LoVo (cell line): ENCODE measurements at regions not wholly inside any gene's neighbourhood (a gene's known extent, or its start where the extent isn't known, plus 50 kb on each side); places are given as distances from the start of the nearest gene placed in this dataset.
A peak's percentile ranks its signal among the peaks of the same experiment; 100 is the strongest.
"Not testable (repeated sequence)": the region's sequence is repeated elsewhere in the genome, so short reads cannot be mapped to it uniquely, and the experiment has no call there.

Experiments used
- DNase-seq: peaks from one replicate; pipeline ENCODE4 v3.0.0-alpha.2; 2016; ENCODE audit warnings: low spot score

DNA sequence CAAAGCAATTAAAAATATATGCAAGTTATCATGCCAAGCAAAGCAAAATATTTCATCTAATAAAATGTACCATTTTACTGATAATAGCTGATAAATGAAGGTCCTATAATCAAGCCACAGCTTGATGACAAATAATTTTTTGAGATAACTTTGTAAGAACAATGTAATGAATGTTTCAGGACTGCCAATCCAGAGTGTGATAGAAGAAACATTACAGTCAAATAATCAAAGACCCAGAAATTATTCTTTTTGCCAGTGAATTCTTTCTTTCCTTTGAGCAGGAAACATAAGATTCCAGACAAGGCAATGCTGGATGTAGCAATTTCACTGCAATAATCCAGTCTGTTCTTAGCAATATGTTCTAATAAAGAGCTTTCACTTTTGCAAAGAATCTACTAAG, 556.1 kb downstream of the PLOD2 start:
- DNase-seq: no peak

DNA sequence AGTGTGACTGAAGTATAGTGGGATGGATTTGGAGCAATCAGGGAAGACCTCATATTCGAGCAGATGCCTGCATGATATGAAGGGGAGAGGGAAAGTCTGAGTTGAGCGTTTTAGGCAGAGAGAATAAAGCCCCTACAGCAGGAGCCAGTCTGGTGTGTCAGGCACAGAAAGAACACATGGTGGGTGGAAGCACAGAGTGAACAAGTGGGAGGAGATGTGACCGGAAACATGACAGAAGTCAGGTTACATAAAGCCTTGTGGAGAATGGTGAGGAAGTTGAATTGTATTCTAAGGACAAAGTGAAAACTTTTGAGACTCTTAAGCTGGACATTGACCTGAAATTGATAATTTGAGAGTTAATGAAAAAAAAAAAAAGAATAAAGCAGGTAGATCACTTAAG, 541.0 kb downstream of the PLOD2 start:
- no peak for DNase-seq

DNA sequence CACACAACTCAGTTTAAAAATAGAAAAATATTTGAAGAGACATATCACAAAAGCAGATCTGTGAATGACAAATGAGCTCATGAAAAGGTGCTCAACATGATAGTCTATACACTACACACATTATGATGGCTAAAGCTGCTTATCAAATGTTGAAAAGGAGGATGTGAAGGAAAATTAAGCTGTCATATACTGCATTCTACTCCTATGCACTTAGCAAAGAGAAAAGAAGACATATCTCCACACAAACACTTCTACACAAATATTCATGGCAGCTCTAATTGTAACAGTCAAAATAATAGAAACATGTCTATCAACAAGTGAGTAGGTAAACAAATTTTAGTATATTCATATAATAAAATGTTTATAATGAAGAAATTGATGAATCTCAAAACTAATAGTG, 540.5 kb downstream of the PLOD2 start:
- no peak for DNase-seq

DNA sequence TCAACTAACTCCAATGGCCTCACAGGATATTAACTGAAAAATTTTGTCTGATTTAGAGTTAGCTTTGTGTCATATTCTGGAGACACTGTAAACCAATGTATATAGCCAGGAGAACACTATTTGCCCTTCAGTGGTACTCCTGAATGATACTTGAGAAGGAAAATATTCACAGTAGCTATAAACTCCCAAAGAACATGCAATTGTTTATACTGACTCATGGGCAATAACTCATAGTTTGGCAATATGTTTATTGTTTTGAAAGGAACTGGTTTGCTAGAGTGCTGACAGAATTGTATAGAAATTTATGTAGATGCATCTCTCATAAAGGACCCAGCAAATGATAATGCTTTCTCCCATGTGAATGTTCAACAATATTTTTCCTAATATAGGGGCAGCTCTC, 537.6 kb downstream of the PLOD2 start:
- no peak for DNase-seq

DNA sequence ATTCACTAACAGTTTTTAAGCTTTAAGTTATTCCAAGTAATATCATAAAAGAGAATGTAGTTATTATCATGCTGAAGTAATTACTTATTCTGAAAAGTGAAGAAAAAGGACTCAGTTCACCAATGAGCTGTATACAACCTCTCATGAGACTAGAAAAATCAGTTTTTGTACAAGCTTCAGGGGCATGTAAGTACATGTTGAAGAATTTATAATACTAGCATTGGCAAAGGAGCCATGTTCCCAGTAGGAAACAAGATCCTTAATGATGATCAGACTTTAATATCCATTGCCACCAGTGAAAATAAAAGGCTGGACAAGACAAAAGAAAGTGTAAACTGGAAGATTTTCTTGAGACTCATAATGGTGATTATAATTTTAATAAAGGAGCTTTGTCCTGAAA, 532.8 kb downstream of the PLOD2 start:
- DNase-seq: no peak

DNA sequence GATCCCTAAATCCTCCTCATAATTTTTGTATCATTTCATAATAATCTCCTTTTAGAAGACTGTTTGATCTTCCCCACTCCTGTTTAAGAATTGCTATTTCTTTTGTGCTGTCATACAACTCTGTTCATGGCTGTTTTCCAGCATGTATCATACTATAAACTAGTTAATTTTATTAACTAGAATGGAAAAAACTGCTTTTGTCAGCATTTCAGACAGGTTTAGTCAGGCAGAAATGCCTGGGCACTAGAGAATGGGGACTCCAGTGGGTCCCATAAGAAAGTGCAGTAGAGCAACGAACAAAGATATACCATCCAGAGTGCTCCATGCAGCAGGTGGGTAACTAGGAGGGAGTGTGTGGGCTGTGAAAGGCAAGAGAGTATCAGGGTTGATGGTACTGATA, 523.9 kb downstream of the PLOD2 start:
- DNase-seq: no peak

DNA sequence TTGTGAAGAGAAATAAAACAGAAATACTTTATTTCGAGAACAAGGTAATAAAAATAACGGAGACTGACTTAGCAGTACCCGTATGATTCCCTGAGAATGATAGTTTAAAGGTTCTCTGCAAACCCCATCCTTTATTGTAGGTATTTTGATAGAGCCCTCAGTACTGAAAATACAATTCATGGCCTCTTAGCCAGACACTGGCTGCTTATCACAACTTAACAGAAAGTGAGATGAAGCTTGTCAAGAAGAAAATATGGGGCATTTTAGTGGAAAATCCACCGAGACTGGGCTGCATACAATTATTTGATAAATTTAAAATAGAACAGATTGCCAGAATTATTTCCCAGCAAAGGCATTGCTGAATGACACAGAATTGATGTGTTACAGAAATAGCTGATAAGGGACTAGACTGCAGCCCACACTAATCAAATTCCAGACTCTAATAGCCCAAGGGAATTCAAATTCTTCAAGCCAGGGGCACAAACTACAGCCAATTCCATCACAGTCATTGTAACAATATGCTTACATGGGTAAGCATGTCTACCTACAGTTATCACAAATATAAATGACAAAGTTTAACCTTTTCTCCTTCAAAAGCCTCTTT, 521.9 kb downstream of the PLOD2 start:
- no peak for DNase-seq

DNA sequence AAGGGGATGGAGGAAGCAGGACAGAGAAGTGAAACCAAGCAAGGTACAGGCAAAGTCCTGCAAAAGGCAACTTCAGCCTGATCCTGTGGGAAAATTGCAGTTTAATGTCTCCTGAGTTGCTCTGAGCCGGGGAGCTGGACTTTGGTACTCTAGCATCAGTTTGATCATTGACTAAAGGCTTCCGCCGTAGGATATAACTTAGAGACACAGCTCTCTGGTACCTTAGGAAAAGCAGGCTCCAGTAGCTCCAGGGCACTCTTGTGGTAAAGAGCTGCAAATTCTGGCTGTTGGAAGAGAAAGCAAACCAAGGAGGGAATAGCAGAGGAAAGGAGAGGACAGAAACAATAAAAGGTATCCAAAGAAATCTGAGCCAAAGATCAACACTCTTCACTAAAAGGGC, 521.1 kb downstream of the PLOD2 start:
- DNase-seq: no peak

DNA sequence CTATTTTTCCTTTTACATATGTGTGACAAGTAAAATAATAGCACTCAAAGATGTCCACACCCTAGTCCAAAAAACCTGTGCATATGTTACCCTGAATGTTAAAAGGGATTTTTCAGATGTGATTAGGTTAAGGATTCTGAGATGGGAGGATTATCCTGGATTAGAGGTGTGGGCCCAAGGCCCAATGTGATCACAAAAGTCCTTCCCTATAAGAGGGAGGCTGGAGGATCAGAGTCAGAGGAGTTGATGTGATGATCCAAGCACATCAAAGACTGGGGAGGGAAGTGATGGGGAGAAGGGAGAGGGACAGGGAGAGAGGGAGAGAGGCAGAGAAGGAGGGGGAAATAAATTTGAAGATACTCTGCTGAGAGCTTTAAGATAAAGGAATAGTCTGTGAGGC, 512.6 kb downstream of the PLOD2 start:
- no peak for DNase-seq

DNA sequence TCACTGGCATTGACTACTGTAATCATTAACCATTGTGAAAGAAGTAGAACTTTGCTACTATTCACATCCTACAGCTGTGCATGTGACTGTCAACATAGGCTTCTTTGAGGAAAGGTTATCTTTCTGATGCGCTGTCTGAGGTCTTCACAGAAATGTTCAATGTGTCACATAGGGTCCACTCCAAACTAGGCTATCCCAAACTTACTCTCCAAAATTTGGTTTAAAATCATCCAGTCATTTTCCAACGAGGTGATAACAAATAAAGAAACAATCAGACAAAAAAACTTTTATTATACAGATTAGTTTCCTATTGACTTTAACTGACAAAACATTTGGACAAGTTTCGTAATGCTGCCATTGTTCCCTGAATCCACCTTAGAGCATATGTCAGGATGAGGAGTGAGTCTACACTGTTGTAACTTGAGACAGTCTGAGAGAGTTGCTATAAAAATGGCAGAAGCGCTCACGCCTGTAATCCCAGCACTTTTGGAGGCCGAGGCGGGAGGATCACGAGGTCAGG, 511.6 kb downstream of the PLOD2 start:
- no peak for DNase-seq

DNA sequence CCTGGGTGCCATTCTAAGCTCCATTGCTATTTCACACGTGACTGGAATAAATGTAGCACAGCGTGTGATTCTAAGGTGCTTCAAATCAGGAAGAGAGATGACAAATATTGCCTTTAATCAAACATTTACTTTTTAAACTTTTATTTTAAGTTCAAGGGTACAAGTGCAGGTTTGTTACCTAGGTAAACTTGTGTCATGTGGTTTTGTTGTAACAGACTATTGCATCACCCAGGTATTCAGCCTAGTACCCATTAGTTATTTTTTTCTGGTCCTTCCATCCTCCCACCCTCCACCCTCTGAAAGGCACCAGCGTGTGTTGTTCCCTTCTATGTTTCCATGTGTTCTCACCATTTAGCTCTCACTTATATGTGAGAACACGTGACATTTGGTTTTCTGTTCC, 510.8 kb downstream of the PLOD2 start:
- DNase-seq: no peak

DNA sequence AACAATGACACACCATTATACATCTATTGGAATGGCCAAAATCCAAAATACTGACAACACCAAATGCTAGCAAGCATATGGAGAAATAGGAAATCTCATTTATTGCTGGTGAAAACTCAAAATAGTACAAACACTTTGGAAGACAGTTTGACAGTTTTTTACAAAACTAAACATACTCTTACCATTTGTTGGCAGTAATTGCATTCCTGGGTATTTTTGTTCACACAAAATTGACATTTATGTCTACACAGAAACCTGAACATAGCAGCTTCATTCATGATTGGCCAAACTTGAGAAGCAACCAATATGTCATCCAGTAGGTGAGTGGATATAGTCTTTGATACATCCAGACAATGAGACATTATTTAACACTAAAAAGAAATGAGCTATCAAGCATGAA, 489.9 kb downstream of the PLOD2 start:
- DNase-seq: no peak

DNA sequence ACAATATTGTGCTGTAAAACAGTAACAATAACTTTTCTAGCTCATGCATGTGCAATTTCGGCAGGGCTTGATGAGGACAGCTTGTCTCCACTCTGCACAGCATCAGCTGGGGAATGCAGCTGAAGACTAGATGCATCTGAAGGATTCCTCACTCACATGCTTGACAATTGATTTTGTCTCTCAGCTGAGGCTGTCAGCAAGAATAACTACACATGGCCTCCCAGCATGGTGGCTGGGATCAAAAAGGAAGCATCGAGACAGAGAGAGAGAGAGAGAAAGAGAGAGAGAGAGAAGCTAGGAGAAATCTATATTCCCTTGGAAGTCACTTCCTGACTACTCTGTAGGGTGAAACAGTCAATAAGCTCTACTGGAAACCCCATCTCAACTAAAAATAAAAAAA, 487.1 kb downstream of the PLOD2 start:
- no peak for DNase-seq

DNA sequence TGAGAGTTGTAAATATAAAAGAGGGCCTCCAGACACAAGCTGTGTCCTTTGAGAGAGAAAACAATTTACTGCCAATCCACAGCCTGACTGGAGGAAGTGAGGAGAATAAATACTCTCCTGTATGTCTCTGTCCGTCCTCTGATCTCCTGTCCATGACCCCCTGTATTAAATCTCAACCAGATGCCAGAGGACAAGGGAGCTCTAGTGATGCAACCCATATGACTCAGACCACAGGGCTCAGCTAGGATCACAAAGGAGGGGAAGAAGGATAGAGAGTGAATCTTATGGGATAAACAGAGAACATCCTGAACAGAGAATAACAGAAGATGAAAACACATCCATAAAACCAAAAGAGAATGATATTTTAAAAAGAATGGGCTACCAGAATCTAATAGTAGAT, 482.6 kb downstream of the PLOD2 start:
- DNase-seq: no peak

DNA sequence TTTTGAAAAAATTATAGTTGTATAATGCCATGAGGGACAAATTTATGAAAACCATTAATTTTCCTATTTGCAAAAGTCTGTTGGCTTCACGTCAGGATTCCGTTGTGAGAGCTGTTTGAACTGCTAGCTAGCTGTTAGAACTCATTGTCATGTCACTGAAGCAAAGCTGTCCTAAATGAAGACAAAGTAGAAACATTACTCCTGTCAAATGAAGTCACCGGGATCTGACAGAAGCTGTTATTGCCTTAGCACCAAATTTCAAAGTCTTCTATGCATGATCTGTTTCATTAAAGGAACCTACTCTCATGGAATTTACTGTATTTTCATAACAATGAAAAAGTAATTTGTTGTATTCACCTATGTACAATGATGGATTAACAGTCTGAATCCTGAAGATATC, 479.8 kb downstream of the PLOD2 start:
- no peak for DNase-seq

DNA sequence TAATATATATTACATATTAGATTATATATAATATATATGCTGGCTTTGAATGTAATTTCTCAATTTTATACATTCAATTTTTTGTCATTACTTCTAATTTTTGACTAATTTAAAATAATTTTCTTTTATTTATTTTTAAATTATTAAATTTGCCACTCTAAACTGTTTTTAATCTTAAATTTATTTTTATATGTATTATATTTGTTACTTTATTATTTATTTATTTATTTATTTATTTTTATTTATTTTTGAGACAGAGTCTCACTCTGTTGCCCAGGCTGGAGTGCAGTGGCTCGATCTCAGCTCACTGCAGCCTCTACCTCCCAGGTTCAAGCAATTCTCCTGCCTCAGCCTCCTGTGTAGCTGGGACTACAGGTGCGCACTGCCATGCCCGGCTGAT, 473.0 kb downstream of the PLOD2 start:
- not testable (repeated sequence) for DNase-seq

DNA sequence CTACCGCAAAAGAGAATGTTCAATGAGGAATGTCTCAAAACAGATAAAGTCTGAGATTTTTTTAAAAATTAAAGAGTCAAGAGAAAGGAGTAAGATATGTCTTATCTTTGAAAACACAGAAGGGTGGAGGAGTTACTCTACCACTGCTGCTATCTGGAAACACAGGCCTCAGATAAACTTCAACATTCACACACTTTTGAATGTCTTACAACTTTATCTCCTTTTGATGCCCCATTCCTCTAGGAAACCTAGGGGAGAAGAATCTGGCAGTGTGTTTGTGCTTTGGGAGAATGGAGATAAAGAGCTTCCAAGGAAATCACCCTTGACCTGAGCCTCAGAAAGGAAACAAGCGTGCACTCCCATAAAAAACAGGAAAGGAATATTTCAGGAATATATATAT, 468.2 kb downstream of the PLOD2 start:
- no peak for DNase-seq

DNA sequence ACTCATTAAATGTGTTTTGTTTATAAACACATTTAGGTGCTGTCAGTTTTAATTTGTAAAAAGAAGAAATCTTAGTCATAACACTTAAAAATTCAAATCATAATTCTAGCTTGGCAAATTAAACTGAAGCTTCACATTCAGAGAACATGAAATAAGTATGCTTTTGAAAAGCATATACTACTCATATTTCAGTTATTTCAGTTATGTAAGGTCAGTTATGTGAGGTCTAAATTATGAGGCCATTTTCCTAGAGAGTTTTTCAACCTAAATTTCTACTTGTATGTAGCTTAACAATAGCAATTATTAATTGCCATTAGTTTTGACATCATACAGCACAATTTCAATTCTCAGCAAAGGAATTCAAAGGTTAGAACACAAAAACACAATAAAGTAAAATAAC, 465.0 kb downstream of the PLOD2 start:
- DNase-seq: no peak

DNA sequence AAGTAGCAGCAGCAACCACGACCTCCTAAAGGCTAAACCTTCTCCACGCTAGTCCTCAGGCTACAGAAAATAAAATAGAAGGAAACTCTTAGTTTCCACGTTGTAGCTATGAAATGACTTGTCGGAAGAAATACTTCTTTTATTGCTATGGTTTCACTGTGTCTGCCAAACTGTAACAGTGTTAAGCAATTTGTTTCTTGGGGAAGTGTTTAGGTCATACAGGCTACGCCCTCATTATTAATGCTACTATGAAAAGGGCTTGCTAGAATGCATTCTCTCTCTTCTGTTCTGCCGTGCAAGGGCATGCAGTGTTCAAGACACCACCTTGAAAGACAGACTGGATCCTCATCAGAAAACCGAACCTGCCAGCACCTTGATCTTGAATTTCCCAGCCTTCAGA, 462.7 kb downstream of the PLOD2 start:
- no peak for DNase-seq

DNA sequence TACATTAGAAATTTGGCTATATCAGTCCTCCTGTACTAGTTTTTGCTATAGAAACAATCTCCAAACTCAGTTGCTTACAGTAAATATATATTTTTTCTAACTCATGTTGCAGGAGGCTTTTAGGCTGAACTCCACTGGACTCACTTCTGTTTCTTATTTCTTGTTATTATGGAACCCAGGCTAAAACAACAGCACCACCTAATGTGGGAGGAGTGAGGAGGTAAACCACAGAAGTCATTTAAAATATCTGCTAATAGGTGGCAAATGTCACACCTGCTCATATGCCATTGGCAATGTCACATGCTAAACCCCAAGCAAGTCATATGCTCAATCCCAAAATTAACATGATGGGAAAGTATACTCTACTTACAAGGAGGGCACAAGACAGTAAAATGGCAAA, 462.2 kb downstream of the PLOD2 start:
- DNase-seq: no peak

DNA sequence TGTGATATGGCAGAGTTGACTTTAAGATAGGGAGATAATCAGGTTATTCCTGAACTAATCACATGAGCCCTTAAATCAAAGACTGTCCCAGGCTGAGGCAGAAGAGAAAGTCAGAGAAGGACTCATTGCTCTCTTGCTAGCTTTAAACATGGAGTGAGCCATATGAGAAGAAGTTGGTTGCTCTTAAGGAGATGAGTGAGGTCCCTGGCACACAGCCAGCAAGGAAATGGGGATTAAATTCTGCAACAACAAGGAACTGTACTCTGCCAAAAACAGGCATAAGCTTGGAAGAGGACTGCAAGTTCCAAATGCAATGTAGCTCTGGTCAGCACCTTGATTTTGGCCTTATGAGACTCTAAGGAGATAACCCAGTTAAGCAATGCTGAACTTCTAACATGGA, 457.0 kb downstream of the PLOD2 start:
- peak; percentile 16 for DNase-seq

DNA sequence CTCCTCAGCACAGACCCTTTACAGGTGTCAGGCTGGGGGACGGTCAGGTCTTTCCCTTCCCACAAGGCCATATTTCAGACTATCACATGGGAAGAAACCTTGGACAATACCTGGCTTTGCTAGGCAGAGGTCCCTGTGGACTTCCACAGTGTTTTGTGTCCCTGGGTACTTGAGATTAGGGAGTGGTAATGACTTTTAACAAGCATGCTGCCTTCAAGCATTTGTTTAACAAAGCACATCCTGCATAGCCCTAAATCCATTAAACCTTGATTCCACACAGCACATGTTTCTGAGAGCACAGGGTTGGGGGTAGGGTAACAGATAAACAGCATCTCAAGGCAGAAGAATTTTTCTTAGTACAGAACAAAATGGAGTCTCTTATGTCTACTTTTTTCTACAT, 451.2 kb downstream of the PLOD2 start:
- DNase-seq: not testable (repeated sequence)

DNA sequence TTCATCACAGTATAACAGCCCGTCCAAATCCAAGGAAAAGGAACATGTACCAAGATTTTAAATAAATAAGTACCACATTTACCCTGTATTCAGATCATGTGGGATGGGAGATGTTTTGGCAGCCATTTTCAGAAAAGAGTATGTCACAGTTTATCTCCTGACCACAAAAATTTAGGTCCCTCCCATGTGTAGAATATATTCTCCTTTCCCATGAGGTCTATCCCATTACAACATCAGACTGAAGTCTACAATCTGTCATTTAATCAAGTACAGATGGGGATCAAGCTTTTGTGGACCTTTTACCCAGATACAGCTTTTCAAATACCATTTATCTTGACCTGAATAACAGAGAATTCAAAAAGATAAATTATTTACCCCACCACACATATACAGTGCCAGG, 444.5 kb downstream of the PLOD2 start:
- DNase-seq: no peak

DNA sequence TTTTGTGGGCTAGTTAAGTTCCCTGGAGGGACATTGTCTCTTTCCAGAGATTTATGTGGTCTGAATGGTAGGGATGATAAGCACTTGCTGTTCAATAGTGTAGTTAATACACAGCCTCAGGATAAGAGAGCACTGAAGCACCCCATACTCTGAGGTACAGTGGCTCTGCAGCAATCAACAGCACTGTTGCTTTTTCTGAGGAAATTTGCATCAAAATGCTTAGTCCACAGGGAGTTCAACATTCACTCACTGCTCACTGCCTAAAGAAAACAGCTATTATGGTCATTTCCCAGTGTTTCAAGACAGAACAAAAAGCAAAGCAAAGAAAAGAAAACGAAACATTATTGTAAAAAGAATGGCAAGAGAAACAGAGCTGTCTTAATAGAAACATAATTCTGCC, 441.9 kb downstream of the PLOD2 start:
- DNase-seq: no peak
